SU-DHL-6 (cell line): ENCODE measurements at regions not wholly inside any gene's neighbourhood (a gene's known extent, or its start where the extent isn't known, plus 50 kb on each side); places are given as distances from the start of the nearest gene placed in this dataset.

ENCODE experiments used
- H2AFZ ChIP-seq: fragments of 200-600 bp; sonication (generic); 2 replicates; pipeline ENCODE4 v1.6.1; 2014; ENCODE audit warnings: low read depth, mild to moderate bottlenecking, moderate library complexity, mixed read lengths, antibody characterized with exemption, low read length; ENCODE audit not compliant: severe bottlenecking
- H3F3A ChIP-seq: fragments of 200-600 bp; shearing (Covaris generic); 2 replicates; pipeline ENCODE4 v1.6.0; 2016; ENCODE audit warnings: antibody characterized with exemption, mild to moderate bottlenecking; ENCODE audit not compliant: insufficient read depth
- H3K27ac ChIP-seq: fragments of 200-600 bp; sonication (generic); 2 replicates; pipeline ENCODE4 v1.5.1; 2016; ENCODE audit warnings: low read depth, mild to moderate bottlenecking, low read length, moderate library complexity, mixed read lengths
- H3K27me3 ChIP-seq: fragments of 200-600 bp; sonication (generic), shearing (Covaris generic); 2 replicates; pipeline ENCODE4 v1.6.0; 2014; ENCODE audit warnings: mild to moderate bottlenecking, low read length
- H3K36me3 ChIP-seq: fragments of 200-600 bp; sonication (generic); 2 replicates; pipeline ENCODE4 v1.6.1; 2014; ENCODE audit warnings: mild to moderate bottlenecking, low read length, mixed read lengths
- H3K4me2 ChIP-seq: fragments of 300-600, 200-600 bp; shearing (Covaris generic), sonication (generic); 2 replicates; pipeline ENCODE4 v1.6.0; 2014; ENCODE audit warnings: low read length, low read depth, mild to moderate bottlenecking; ENCODE audit not compliant: poor library complexity, severe bottlenecking
- H3K4me3 ChIP-seq: fragments of 200-600 bp; sonication (generic); 2 replicates; pipeline ENCODE4 v1.5.1; 2014; ENCODE audit warnings: antibody characterized with exemption, low read length, mild to moderate bottlenecking, mixed read lengths; ENCODE audit not compliant: insufficient read depth, poor library complexity, severe bottlenecking
- H3K79me2 ChIP-seq: fragments of 200-600 bp; sonication (generic); 2 replicates; pipeline ENCODE4 v1.6.1; 2014; ENCODE audit warnings: mild to moderate bottlenecking, low read length, moderate library complexity; ENCODE audit not compliant: insufficient read depth
- H3K9ac ChIP-seq: fragments of 200-600 bp; sonication (generic); 2 replicates; pipeline ENCODE4 v1.7.0; 2014; ENCODE audit warnings: mild to moderate bottlenecking, low read length
- H3K9me2 ChIP-seq: fragments of 200-600 bp; sonication (generic); replicated peaks from 2 replicates; pipeline ENCODE4 v1.6.1; 2014; ENCODE audit warnings: low read length; ENCODE audit not compliant: insufficient read depth
- H3K9me3 ChIP-seq: fragments of 200-600 bp; sonication (generic); 2 replicates; pipeline ENCODE4 v1.6.1; 2014; ENCODE audit warnings: low read length, mixed read lengths; ENCODE audit not compliant: insufficient read depth
- H4K20me1 ChIP-seq: fragments of 200-600 bp; sonication (generic); 2 replicates; pipeline ENCODE4 v1.6.1; 2014; ENCODE audit warnings: low read depth, mild to moderate bottlenecking, antibody characterized with exemption, low read length, moderate library complexity, mixed read lengths
- CTCF ChIP-seq: fragments of 200-600 bp; sonication (generic); IDR thresholded peaks from one replicate; pipeline ENCODE4 v1.5.1; 2017; ENCODE audit warnings: antibody characterized with exemption, mild to moderate bottlenecking, low read length, moderate library complexity; ENCODE audit not compliant: insufficient read depth, poor library complexity, severe bottlenecking
- EZH2phosphoT487 ChIP-seq: fragments of 200-600 bp; sonication (generic), shearing (Covaris generic); conservative IDR thresholded peaks from 2 replicates; pipeline ENCODE4 v1.6.1; 2018; ENCODE audit warnings: mild to moderate bottlenecking, antibody characterized with exemption, low read length, moderate library complexity, mixed read lengths

DNA sequence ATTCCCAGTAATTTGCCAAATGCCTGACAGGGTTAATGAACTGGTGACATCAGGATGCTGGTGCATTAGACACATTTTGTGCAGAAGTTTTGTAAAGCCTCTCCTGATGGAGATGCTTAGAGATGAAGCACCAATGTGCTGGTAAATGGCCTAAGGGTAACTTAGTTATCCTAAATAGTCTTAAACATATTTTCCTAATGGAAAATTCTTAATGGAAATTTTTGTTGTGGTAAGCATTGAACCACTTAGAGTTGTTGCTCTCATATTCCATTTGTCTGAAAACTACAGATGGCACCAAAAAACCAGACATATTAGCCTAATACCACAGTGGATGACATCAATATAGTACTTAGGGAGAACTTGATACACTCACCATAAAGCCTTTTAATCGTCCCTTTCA, 154.5 kb upstream of the ANK2 start:
- H2AFZ ChIP-seq: no peak overlapping the region
- TF ChIP-seq EZH2phosphoT487 (no peak), CTCF (no peak)
- no peaks in the 10 kb centered on the region for H3F3A ChIP-seq
- no peaks in the 10 kb centered on the region for H3K9me3 ChIP-seq
- H3K4me3 ChIP-seq: no peak overlapping the region
- H3K79me2 ChIP-seq: no peaks in the 10 kb centered on the region
- no peak overlapping the region for H3K4me2 ChIP-seq
- no peak overlapping the region for H3K9ac ChIP-seq
- H3K9me2 ChIP-seq: no peaks in the 10 kb centered on the region
- H4K20me1 ChIP-seq: no peaks in the 10 kb centered on the region
- no peaks in the 10 kb centered on the region for H3K36me3 ChIP-seq
- H3K27me3 ChIP-seq: no peaks in the 10 kb centered on the region
- no peak overlapping the region for H3K27ac ChIP-seq

DNA sequence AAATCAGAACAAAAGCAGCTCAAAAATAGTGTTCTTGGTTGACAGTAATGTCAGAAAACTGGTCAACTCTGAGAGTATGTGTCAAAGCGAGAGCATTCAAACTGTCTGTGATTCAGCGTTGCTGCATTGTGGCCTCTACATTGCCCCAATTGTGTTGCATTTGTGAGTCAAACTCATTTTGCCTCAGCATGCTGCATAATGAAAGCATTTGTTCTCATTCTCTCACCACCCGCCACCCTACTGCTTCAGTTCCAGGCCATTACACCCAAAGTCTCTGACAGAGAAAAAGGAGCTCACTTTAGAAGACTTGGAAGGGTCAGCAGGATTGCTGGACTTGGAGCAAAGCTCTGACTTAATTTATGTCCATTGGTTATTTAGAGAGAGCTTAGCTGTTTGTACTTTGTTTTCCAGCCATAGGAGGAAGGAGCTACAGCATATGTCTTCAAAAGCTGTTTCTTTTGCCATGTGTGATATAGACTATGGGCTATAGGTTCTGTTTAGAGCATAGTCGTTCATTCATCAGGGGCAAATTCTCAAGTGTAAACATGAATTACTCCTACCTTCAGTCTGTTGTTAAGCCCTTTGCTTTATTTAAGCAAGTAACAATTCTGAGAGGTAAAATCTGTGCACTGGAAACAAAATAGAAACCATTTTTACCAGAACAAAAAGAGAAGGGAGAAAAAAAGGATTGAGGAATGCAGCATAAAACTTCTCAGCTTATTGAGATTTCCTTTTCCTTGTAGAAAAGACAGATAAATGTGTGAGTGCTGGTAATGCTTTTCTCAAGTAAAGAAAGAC, 153.4 kb upstream of the ANK2 start:
- Histone ChIP-seq H4K20me1 (no peaks in the 10 kb centered on the region), H3K9me2 (no peaks in the 10 kb centered on the region), H2AFZ (no peak overlapping the region), H3K9me3 (no peaks in the 10 kb centered on the region), H3K4me3 (no peak overlapping the region), H3K79me2 (no peaks in the 10 kb centered on the region), H3F3A (no peaks in the 10 kb centered on the region), H3K4me2 (no peak overlapping the region), H3K27ac (no peak overlapping the region), H3K36me3 (no peaks in the 10 kb centered on the region), H3K9ac (no peak overlapping the region), H3K27me3 (no peaks in the 10 kb centered on the region)
- TF ChIP-seq CTCF: no peak
- TF ChIP-seq EZH2phosphoT487: no peak

DNA sequence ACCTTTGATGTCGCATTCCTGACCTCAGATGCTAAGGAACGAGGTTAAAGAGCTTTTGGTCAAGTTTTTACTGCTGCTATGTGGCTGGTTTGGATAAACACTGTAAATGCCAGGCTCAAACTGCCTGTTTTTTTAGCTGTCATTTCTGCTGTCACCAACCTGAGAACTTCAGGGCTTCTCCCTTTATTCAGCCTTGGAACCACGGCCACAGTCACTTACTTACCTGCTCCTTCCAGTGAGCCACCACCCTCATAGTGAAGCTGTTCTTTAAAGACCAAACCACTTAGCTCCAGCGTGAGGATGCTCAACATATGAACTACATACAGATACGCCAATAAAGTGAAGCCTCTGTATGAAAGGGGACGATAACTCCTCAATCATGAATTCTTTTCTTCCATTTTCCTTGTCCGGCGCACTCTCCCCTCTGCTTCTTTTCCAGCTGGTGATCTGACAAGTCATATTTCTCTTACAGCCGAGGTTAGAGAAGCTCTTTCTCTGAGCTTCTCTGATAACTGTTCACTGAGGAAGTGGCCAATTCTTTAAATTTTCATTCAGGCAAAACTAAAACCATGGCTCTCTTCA, 152.8 kb upstream of the ANK2 start:
- Histone ChIP-seq H3K27ac (no peak overlapping the region), H3K9me2 (no peaks in the 10 kb centered on the region), H3F3A (no peaks in the 10 kb centered on the region), H3K27me3 (no peaks in the 10 kb centered on the region), H3K4me2 (no peak overlapping the region), H3K36me3 (no peaks in the 10 kb centered on the region), H3K4me3 (no peak overlapping the region), H4K20me1 (no peaks in the 10 kb centered on the region), H3K9me3 (no peaks in the 10 kb centered on the region), H3K9ac (no peak overlapping the region), H3K79me2 (no peaks in the 10 kb centered on the region), H2AFZ (no peak overlapping the region)
- TF ChIP-seq EZH2phosphoT487 (no peak), CTCF (no peak)
